GM06990 (cell line): ENCODE measurements at regions not wholly inside any gene's neighbourhood (a gene's known extent, or its start where the extent isn't known, plus 50 kb on each side); places are given as distances from the start of the nearest gene placed in this dataset.

ENCODE experiments used
- DNase-seq: peaks from one replicate; pipeline ENCODE4 v3.0.0-alpha.2; 2011; ENCODE audit not compliant: insufficient read length; ENCODE audit errors: extremely low read depth
- H3K27me3 ChIP-seq: replicated peaks from 2 replicates; pipeline ENCODE4 v1.6.0; 2011; ENCODE audit warnings: low read length; ENCODE audit not compliant: control insufficient read depth, insufficient read depth
- H3K36me3 ChIP-seq: 2 replicates; pipeline ENCODE4 v1.5.1; 2011; ENCODE audit warnings: low read length; ENCODE audit not compliant: control insufficient read depth, insufficient read depth
- H3K4me3 ChIP-seq: replicated peaks from 2 replicates; pipeline ENCODE4 v1.5.1; 2011; ENCODE audit warnings: low read depth, mild to moderate bottlenecking, control low read depth, low read length
- CTCF ChIP-seq: IDR thresholded peaks from 2 replicates; pipeline ENCODE4 v1.5.1; 2011; ENCODE audit warnings: low read length, control low read depth, mild to moderate bottlenecking, inconsistent platforms; ENCODE audit not compliant: insufficient read depth, poor library complexity, severe bottlenecking

DNA sequence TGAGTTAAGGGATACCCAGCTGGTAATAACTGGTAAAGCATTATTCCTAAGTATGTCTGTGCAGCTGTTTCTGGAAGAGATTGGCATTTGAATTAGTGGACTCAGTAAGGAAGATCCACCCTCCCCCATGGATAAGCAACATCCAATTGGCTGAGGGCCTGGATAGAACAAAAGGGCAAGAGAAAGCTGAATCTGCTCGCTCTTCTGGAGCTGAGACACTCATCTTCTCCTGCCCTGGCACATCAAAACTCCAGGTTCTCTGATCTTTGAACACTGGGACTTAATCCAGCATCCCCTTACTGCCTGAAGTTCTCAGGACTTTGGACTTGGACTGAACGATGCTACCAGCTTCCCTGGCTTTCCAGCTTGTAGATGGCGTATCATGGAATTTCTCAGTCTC, 63.1 kb upstream of the CNOT2 start:
- Histone ChIP-seq H3K27me3 (no peaks in the 10 kb centered on the region), H3K4me3 (no peak overlapping the region), H3K36me3 (no peaks in the 10 kb centered on the region)
- TF ChIP-seq CTCF = no peak
- no peak for DNase-seq

- no peaks in the 10 kb centered on the region for H3K36me3 ChIP-seq
- no peaks in the 10 kb centered on the region for H3K27me3 ChIP-seq
- no peak for DNase-seq
- no peak overlapping the region for H3K4me3 ChIP-seq
- TF ChIP-seq CTCF = no peak
These were observed 57.9 kb upstream of the CNOT2 start for GRCh38 chr12:70185301-70185700.

GRCh38 chr12:70186436-70186835, 56.8 kb upstream of the CNOT2 start:
- no peak for DNase-seq
- TF ChIP-seq CTCF = no peak
- H3K36me3 ChIP-seq = no peaks in the 10 kb centered on the region
- no peak overlapping the region for H3K4me3 ChIP-seq
- no peaks in the 10 kb centered on the region for H3K27me3 ChIP-seq

DNA sequence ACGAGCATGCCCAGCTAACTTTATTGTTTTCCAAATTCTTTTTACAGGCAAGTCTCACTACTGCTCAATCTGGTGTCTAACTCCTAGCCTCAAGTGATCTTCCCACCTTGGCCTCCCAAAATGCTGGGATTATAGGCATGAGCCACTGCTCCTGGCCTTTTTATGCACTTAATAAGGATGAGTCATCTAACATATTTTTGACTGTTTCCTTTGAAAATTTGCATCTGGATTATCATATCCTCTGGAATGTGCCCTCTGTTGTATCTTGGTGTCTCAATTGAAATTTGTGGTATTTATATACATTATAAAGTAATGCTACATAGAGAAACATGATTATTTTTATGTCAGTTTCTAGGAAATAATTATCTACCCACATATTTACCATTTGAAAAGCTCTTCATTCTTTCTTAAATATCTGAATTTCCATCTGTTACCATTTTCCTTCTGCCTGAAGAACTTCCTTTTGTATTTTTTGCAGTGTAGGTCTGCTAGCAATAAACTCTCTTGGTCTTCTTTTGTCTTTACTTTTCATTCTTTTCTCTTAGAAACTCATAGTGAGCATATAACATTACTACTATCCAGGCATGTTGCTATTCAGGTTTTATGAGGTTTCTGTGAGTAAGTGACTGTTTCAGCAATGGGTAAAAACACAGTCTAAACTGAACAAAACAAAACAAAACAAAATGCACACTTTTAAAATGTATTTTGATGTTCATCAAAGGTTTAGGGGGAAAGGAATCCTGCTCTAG, 52.8 kb upstream of the CNOT2 start:
- no peak for DNase-seq
- Histone ChIP-seq H3K4me3 (no peak overlapping the region), H3K36me3 (no peaks in the 10 kb centered on the region), H3K27me3 (no peaks in the 10 kb centered on the region)
- TF ChIP-seq CTCF = no peak
